HCT116 (cell line): ENCODE measurements at regions not wholly inside any gene's neighbourhood (a gene's known extent, or its start where the extent isn't known, plus 50 kb on each side); places are given as distances from the start of the nearest gene placed in this dataset.

Source experiments
- ATAC-seq: fragments of 200-7000 bp; cut with Tn5 transposase; 2 replicates; pipeline ENCODE4 v1.9.1; 2020; ENCODE audit warnings: mild to moderate bottlenecking, moderate library complexity
- BruUV-seq: library from RNA; stranded (reverse); fragments of 400-500 nt; replicated peaks from 2 replicates; lab custom pipeline; 2021; lab: Mats Ljungman, UMichigan
- CTCF ChIA-PET: fragments of 300-600 bp; sonication (Branson Sonifier 250); formaldehyde crosslinking; loops from one replicate; lab custom pipeline; 2021; ENCODE audit warnings: antibody characterized with exemption; lab: Charles Lee
- POLR2A ChIA-PET: fragments of 300-600, 350-600 bp; sonication (Branson Sonifier 250); formaldehyde crosslinking; loops from one replicate; lab custom pipeline; 2021; ENCODE audit warnings: antibody characterized with exemption; lab: Charles Lee
- RAD21 ChIA-PET, 2 experiments: fragments of 300-600 bp; sonication (Branson Sonifier 250); formaldehyde crosslinking; loops; one replicate each; lab custom pipeline; 2023; ENCODE audit warnings: low total read pairs in 2 of 2; ENCODE audit not compliant: uncharacterized antibody in 2 of 2, unreplicated experiment in 2 of 2, low non-redundant PET in 1 of 2; lab: Charles Lee
- DNase-seq: peaks from one replicate; pipeline ENCODE4 v3.0.0-alpha.2; 2010; ENCODE audit warnings: low read depth, low spot score
- H2AFZ ChIP-seq: fragments of 200-600 bp; shearing (Covaris generic), sonication (generic); 2 replicates; pipeline ENCODE4 v1.6.1; 2017; ENCODE audit warnings: low read depth, mixed run types, mixed read lengths, antibody characterized with exemption, low read length; ENCODE audit not compliant: poor library complexity, severe bottlenecking
- H3K27ac ChIP-seq: 2 replicates; pipeline ENCODE4 v1.5.1; 2012; ENCODE audit warnings: low read depth, low read length
- H3K27me3 ChIP-seq: fragments of 200-600 bp; sonication (generic); 2 replicates; pipeline ENCODE4 v1.6.1; 2016; ENCODE audit warnings: mixed run types, low read length, mixed read lengths; ENCODE audit not compliant: insufficient read depth
- H3K36me3 ChIP-seq, 2 experiments: fragments of 200-500 bp in 1 of 2; fragments of 200-600 bp in 1 of 2; sonication (Bioruptor generic) in 1 of 2; sonication (generic) in 1 of 2; 2 replicates each; pipeline versions ENCODE4 v1.5.1 to v1.6.1; 2014 to 2016; ENCODE audit warnings: low read length in 2 of 2, inconsistent platforms in 1 of 2, mixed read lengths in 1 of 2, mixed run types in 1 of 2; ENCODE audit not compliant: insufficient read depth in 2 of 2, control insufficient read depth in 1 of 2
- H3K4me1 ChIP-seq, 2 experiments: fragments of 200-600 bp in 1 of 2; sonication (generic) in 1 of 2; 2 replicates each; pipeline versions ENCODE4 v1.5.1 to v1.6.1; 2012 to 2017; ENCODE audit warnings: low read length in 2 of 2, inconsistent platforms in 1 of 2, mild to moderate bottlenecking in 1 of 2, mixed read lengths in 1 of 2, mixed run types in 1 of 2, moderate library complexity in 1 of 2; ENCODE audit not compliant: insufficient read depth in 2 of 2, control insufficient read depth in 1 of 2
- H3K4me2 ChIP-seq: fragments of 200-600 bp; sonication (generic); 2 replicates; pipeline ENCODE4 v1.6.1; 2017; ENCODE audit warnings: mixed run types, low read length, mixed read lengths
- H3K4me3 ChIP-seq, 2 experiments: fragments of 200-600 bp in 1 of 2; sonication (generic) in 1 of 2; replicated peaks in 1 of 2; 2 replicates each; pipeline ENCODE4 v1.5.1; 2011 to 2016; ENCODE audit warnings: low read length in 2 of 2, control low read depth in 1 of 2, low read depth in 1 of 2, mild to moderate bottlenecking in 1 of 2, mixed read lengths in 1 of 2, mixed run types in 1 of 2
- H3K79me2 ChIP-seq: fragments of 200-600 bp; sonication (generic); 2 replicates; pipeline ENCODE4 v1.6.1; 2017; ENCODE audit warnings: mild to moderate bottlenecking, mixed run types, low read length, moderate library complexity, mixed read lengths; ENCODE audit not compliant: insufficient read depth
- H3K9ac ChIP-seq: fragments of 200-600 bp; sonication (generic); 2 replicates; pipeline ENCODE4 v1.6.1; 2016; ENCODE audit warnings: low read length, mixed read lengths
- H3K9me2 ChIP-seq: fragments of 200-600 bp; sonication (generic), shearing (Covaris generic); 2 replicates; pipeline ENCODE4 v1.6.1; 2017; ENCODE audit warnings: mixed run types, mild to moderate bottlenecking, moderate library complexity; ENCODE audit not compliant: insufficient read depth
- H3K9me3 ChIP-seq, 2 experiments: fragments of 200-500 bp in 1 of 2; fragments of 200-600 bp in 1 of 2; sonication (Bioruptor generic) in 1 of 2; sonication (generic) in 1 of 2; 2 replicates each; pipeline ENCODE4 v1.6.1; 2014 to 2017; ENCODE audit warnings: low read length in 2 of 2, mixed read lengths in 2 of 2, inconsistent platforms in 1 of 2, low read depth in 1 of 2, mild to moderate bottlenecking in 1 of 2, mixed run types in 1 of 2, moderate library complexity in 1 of 2; ENCODE audit not compliant: control insufficient read depth in 1 of 2, insufficient read depth in 1 of 2
- H4K20me1 ChIP-seq: fragments of 200-600 bp; sonication (generic), shearing (Covaris generic); 2 replicates; pipeline ENCODE4 v1.6.1; 2017; ENCODE audit warnings: mixed run types, mild to moderate bottlenecking, moderate library complexity; ENCODE audit not compliant: insufficient read depth
- CEBPB ChIP-seq: IDR thresholded peaks from 2 replicates; pipeline ENCODE4 v1.6.1; 2012; ENCODE audit warnings: low read depth
- EGR1 ChIP-seq: IDR thresholded peaks from 2 replicates; pipeline ENCODE4 v1.6.1; 2012; ENCODE audit warnings: low read depth
- ELF1 ChIP-seq: IDR thresholded peaks from 2 replicates; pipeline ENCODE4 v1.6.1; 2012; ENCODE audit warnings: low read depth, borderline replicate concordance
- EZH2 ChIP-seq: fragments of 200-600 bp; sonication (generic); IDR thresholded peaks from 2 replicates; pipeline ENCODE4 v1.6.1; 2017; ENCODE audit warnings: antibody characterized with exemption, mixed run types
- FOSL1 ChIP-seq: IDR thresholded peaks from 2 replicates; pipeline ENCODE4 v1.6.1; 2012; ENCODE audit warnings: low read depth
- JUND ChIP-seq: IDR thresholded peaks from 2 replicates; pipeline ENCODE4 v1.6.1; 2012
- POLR2AphosphoS5 ChIP-seq: IDR thresholded peaks from 2 replicates; pipeline ENCODE4 v1.6.1; 2011; ENCODE audit warnings: mild to moderate bottlenecking, low read depth, low read length, moderate library complexity
- TCF7L2 ChIP-seq: IDR thresholded peaks from 2 replicates; pipeline ENCODE4 v1.7.0; 2011; ENCODE audit warnings: borderline replicate concordance, inconsistent platforms; ENCODE audit not compliant: insufficient read depth, insufficient read length; ENCODE audit errors: extremely low read depth
- YY1 ChIP-seq: IDR thresholded peaks from 2 replicates; pipeline ENCODE4 v1.6.1; 2011; ENCODE audit warnings: low read length, low read depth, moderate library complexity, mild to moderate bottlenecking; ENCODE audit not compliant: insufficient replicate concordance; ENCODE audit errors: extremely low read depth
- ZFX ChIP-seq: fragments of 450-650 bp; IDR thresholded peaks from 2 replicates; pipeline ENCODE4 v1.6.1; 2017
- ZNF274 ChIP-seq: fragments of 200-500 bp; sonication (Bioruptor generic); IDR thresholded peaks from 2 replicates; pipeline ENCODE4 v1.6.1; 2014; ENCODE audit warnings: mild to moderate bottlenecking, low read depth, low read length, inconsistent platforms
- intact Hi-C: fragments of 100-400 bp; cut with micrococcal nuclease; formaldehyde crosslinking; loops from 2 replicates; pipeline ENCODE4 v1.10.0; 2022
- TF ChIP-seq, protein P1 (sequence below): IDR thresholded peaks from 2 replicates; pipeline ENCODE4 v1.6.1; 2012
- TF ChIP-seq, protein P2 (sequence below): IDR thresholded peaks from 2 replicates; pipeline ENCODE4 v1.6.1; 2012; ENCODE audit warnings: low read depth
- TF ChIP-seq, protein P3 (sequence below): IDR thresholded peaks from 2 replicates; pipeline ENCODE4 v1.6.1; 2011; ENCODE audit warnings: mild to moderate bottlenecking, low read length, moderate library complexity; ENCODE audit not compliant: insufficient replicate concordance; ENCODE audit errors: extremely low read depth

DNA sequence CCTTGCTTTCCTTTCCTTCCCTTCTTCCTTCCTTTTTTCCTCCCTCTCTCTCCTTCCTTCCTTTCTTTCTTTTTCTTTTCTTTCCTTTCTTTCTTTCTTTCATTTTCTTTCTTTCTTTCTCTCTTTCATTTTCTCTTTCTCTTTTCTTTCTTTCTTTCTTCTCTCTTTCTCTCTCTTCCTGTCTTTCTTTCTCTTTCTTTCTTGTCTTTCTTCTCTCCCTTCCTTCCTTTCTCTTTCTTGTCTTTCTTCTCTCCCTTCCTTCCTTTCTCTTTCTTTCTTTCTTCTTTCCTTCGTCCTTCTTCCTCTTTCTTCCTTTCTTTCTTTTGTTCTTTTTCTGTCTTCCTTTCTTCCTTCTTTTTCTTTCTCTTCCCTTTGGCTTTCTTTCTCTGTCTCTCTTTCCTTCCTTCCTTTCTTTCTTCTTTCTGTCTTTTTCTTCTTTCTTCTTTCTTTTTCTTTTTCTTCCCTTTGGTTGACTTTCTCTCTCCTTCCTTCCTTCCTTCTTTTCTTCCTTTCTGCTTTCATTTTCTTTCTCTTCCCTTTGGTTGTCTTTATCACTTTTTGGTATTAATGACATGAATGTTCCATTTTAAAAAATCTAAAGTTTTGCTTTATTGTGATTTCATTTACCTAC lies 496.4 kb upstream of the CBLB start:
- Histone ChIP-seq H4K20me1 (no peaks in the 10 kb centered on the region), H3K27ac (no peak overlapping the region), H3K4me2 (no peak overlapping the region), H3K9ac (no peak overlapping the region), H3K36me3 (no peaks in the 10 kb centered on the region), H3K4me3 (no peak overlapping the region), H3K9me3 (no peaks in the 10 kb centered on the region), H2AFZ (no peak overlapping the region), H3K4me1 (no peaks in the 10 kb centered on the region), H3K27me3 (no peaks in the 10 kb centered on the region), H3K9me2 (no peaks in the 10 kb centered on the region), H3K79me2 (no peaks in the 10 kb centered on the region)
- CTCF ChIA-PET = no interaction called here
- intact Hi-C loops = no loop called here
- DNase-seq (no peak), ATAC-seq (no peak)
- TF ChIP-seq ZFX (no peak), JUND (no peak)
- POLR2A ChIA-PET = no interaction called here
- no TSS peak for BruUV-seq
- RAD21 ChIA-PET = no interaction called here

DNA sequence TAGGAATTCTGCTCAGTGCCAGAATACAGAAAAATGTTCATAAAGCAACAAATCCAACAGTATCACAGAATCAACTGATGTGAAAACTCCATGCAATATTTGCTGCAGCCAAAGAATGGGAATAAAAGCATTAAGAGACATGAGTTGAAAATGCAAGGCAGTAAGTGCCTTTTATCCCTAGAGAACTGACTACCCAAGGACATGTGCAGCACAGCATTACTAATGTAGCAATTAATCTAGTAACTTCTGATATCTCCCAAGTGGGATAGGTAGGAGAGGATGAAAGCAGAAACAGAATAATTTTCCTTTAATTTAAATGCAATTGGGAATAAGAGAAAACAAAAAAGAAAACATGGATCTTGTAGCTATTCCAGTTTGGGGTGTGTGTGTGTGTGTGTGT lies 497.5 kb upstream of the CBLB start:
- H4K20me1 ChIP-seq = no peaks in the 10 kb centered on the region
- POLR2A ChIA-PET = no interaction called here
- no peaks in the 10 kb centered on the region for H3K79me2 ChIP-seq
- no peak for TF ChIP-seq TCF7L2
- no peak for TF ChIP-seq ZNF274
- no peak for TF ChIP-seq FOSL1
- TF ChIP-seq JUND = no peak
- TF ChIP-seq, protein P1, sequence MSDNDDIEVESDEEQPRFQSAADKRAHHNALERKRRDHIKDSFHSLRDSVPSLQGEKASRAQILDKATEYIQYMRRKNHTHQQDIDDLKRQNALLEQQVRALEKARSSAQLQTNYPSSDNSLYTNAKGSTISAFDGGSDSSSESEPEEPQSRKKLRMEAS = no peak
- no peak for TF ChIP-seq EGR1
- no peak for TF ChIP-seq YY1
- no peak for TF ChIP-seq CEBPB
- TF ChIP-seq EZH2 = no peak
- TF ChIP-seq, protein P2, sequence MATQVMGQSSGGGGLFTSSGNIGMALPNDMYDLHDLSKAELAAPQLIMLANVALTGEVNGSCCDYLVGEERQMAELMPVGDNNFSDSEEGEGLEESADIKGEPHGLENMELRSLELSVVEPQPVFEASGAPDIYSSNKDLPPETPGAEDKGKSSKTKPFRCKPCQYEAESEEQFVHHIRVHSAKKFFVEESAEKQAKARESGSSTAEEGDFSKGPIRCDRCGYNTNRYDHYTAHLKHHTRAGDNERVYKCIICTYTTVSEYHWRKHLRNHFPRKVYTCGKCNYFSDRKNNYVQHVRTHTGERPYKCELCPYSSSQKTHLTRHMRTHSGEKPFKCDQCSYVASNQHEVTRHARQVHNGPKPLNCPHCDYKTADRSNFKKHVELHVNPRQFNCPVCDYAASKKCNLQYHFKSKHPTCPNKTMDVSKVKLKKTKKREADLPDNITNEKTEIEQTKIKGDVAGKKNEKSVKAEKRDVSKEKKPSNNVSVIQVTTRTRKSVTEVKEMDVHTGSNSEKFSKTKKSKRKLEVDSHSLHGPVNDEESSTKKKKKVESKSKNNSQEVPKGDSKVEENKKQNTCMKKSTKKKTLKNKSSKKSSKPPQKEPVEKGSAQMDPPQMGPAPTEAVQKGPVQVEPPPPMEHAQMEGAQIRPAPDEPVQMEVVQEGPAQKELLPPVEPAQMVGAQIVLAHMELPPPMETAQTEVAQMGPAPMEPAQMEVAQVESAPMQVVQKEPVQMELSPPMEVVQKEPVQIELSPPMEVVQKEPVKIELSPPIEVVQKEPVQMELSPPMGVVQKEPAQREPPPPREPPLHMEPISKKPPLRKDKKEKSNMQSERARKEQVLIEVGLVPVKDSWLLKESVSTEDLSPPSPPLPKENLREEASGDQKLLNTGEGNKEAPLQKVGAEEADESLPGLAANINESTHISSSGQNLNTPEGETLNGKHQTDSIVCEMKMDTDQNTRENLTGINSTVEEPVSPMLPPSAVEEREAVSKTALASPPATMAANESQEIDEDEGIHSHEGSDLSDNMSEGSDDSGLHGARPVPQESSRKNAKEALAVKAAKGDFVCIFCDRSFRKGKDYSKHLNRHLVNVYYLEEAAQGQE = no peak
- TF ChIP-seq ELF1 = no peak
- TF ChIP-seq POLR2AphosphoS5 = no peak
- TF ChIP-seq, protein P3, sequence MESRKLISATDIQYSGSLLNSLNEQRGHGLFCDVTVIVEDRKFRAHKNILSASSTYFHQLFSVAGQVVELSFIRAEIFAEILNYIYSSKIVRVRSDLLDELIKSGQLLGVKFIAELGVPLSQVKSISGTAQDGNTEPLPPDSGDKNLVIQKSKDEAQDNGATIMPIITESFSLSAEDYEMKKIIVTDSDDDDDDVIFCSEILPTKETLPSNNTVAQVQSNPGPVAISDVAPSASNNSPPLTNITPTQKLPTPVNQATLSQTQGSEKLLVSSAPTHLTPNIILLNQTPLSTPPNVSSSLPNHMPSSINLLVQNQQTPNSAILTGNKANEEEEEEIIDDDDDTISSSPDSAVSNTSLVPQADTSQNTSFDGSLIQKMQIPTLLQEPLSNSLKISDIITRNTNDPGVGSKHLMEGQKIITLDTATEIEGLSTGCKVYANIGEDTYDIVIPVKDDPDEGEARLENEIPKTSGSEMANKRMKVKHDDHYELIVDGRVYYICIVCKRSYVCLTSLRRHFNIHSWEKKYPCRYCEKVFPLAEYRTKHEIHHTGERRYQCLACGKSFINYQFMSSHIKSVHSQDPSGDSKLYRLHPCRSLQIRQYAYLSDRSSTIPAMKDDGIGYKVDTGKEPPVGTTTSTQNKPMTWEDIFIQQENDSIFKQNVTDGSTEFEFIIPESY = no peak
- TF ChIP-seq, all 23 proteins: peak for 0
- ATAC-seq = no peak
- H3K4me1 ChIP-seq = no peaks in the 10 kb centered on the region
- no peak overlapping the region for H2AFZ ChIP-seq
- no peaks in the 10 kb centered on the region for H3K27me3 ChIP-seq
- H3K9me3 ChIP-seq = no peaks in the 10 kb centered on the region
- ChIA-PET RAD21 (no interaction called here), CTCF (no interaction called here)
- H3K27ac ChIP-seq = no peak overlapping the region
- DNase-seq = no peak
- H3K4me3 ChIP-seq = no peak overlapping the region
- intact Hi-C loops = no loop called here
- H3K4me2 ChIP-seq = no peak overlapping the region
- H3K9ac ChIP-seq = no peak overlapping the region
- no peaks in the 10 kb centered on the region for H3K36me3 ChIP-seq
- no peaks in the 10 kb centered on the region for H3K9me2 ChIP-seq
- BruUV-seq = no TSS peak
